ENCODE measurements at regions not wholly inside any gene's neighbourhood (a gene's known extent, or its start where the extent isn't known, plus 50 kb on each side); places are given as distances from the start of the nearest gene placed in this dataset.
A peak's percentile ranks its signal among the peaks of the same experiment; 100 is the strongest.

GRCh38 chr22:46074771-46075551, 75.4 kb upstream of the PPARA start:
- WGBS, 2 donors, result 44 to 63% methylated on average over 11 to 19 of the region's 19 CpGs
- intact Hi-C loops (cut with DNase I), result loop anchor here (5.0 kb wide), 1 partner anchor 68 kb away; no protein-coding TSS in a partner anchor
- TF ChIP-seq POLR2A (IDR thresholded peaks at IDR 0.05), result no peak
- TF ChIP-seq CTCF (IDR thresholded peaks at IDR 0.05), result no peak
- peak in 1 of 2 donors; percentile 3 for DNase-seq
- Histone ChIP-seq H3K4me1 (peaks cover 31 to 67% of the 10 kb centered on the region in 2 donors), H3K4me3 (replicated peaks in 1 of 3) (peak overlapping the region in 2 of 3 donors; percentile 81 to 83), H3K9me3 (no peaks in the 10 kb centered on the region), H3K27me3 (no peaks in the 10 kb centered on the region), H3K36me3 (peaks cover 0 to 4% of the 10 kb centered on the region in 2 donors), H3K27ac (peak overlapping the region; percentile 95 to 97 (median 97))

- intact Hi-C loops (cut with DNase I), result no loop called here
- DNase-seq, result peak in 1 of 2 donors; percentile 2
- Histone ChIP-seq H3K4me1 (peaks cover 31 to 68% of the 10 kb centered on the region in 2 donors), H3K27me3 (no peaks in the 10 kb centered on the region), H3K4me3 (replicated peaks in 1 of 3) (peak overlapping the region in 1 of 3 donors; percentile 83), H3K9me3 (no peaks in the 10 kb centered on the region), H3K36me3 (peaks cover 0 to 4% of the 10 kb centered on the region in 2 donors), H3K27ac (peak overlapping the region; percentile 95 to 97 (median 97))
- 61 to 75% methylated on average over 12 of the region's 15 CpGs for WGBS, 2 donors
- no peak for TF ChIP-seq POLR2A (IDR thresholded peaks at IDR 0.05)
- no peak for TF ChIP-seq CTCF (IDR thresholded peaks at IDR 0.05)
These were observed 74.4 kb upstream of the PPARA start for GRCh38 chr22:46075764-46076531.

GRCh38 chr22:46076651-46077339, 73.5 kb upstream of the PPARA start:
- WGBS, 2 donors, result 49 to 58% methylated on average over 23 of the region's 23 CpGs

GRCh38 chr22:46077669-46078099, 72.6 kb upstream of the PPARA start:
- Histone ChIP-seq H3K27me3 (no peaks in the 10 kb centered on the region), H3K4me1 (peaks cover 31 to 68% of the 10 kb centered on the region in 2 donors), H3K9me3 (no peaks in the 10 kb centered on the region), H3K36me3 (peaks cover 0 to 4% of the 10 kb centered on the region in 2 donors), H3K4me3 (replicated peaks in 1 of 3) (peak overlapping the region in 1 of 3 donors; percentile 83), H3K27ac (peak overlapping the region; percentile 95 to 97 (median 97))
- intact Hi-C loops (cut with DNase I), result no loop called here
- DNase-seq, result peak in 1 of 2 donors; percentile 1
- WGBS, 2 donors, result 55 to 57% methylated on average over 12 of the region's 12 CpGs
- TF ChIP-seq CTCF (IDR thresholded peaks at IDR 0.05), result no peak
- no peak for TF ChIP-seq POLR2A (IDR thresholded peaks at IDR 0.05)

More at GRCh38 chr22:46076651-46077339, 73.5 kb upstream of the PPARA start:
- intact Hi-C loops (cut with DNase I), result no loop called here
- no peaks in the 10 kb centered on the region for H3K9me3 ChIP-seq
- peaks cover 31 to 68% of the 10 kb centered on the region in 2 donors for H3K4me1 ChIP-seq
- peak in 1 of 2 donors; percentile 2 for DNase-seq
- H3K36me3 ChIP-seq, result peaks cover 0 to 4% of the 10 kb centered on the region in 2 donors
- H3K4me3 ChIP-seq (replicated peaks in 1 of 3), result peak overlapping the region in 1 of 3 donors; percentile 83
- TF ChIP-seq CTCF (IDR thresholded peaks at IDR 0.05) (no peak), POLR2A (IDR thresholded peaks at IDR 0.05) (no peak)
- peak overlapping the region; percentile 95 to 97 (median 97) for H3K27ac ChIP-seq
- H3K27me3 ChIP-seq, result no peaks in the 10 kb centered on the region

Measured in thyroid gland (tissue), 4 donors.